IPS-NIHi7 (cell line): ENCODE measurements at regions not wholly inside any gene's neighbourhood (a gene's known extent, or its start where the extent isn't known, plus 50 kb on each side); places are given as distances from the start of the nearest gene placed in this dataset.
A peak's percentile ranks its signal among the peaks of the same experiment; 100 is the strongest.

Experiments
- DNase-seq: peaks from one replicate; pipeline ENCODE4 v3.0.0; 2012; ENCODE audit warnings: mixed read lengths; ENCODE audit errors: extremely low spot score

DNA sequence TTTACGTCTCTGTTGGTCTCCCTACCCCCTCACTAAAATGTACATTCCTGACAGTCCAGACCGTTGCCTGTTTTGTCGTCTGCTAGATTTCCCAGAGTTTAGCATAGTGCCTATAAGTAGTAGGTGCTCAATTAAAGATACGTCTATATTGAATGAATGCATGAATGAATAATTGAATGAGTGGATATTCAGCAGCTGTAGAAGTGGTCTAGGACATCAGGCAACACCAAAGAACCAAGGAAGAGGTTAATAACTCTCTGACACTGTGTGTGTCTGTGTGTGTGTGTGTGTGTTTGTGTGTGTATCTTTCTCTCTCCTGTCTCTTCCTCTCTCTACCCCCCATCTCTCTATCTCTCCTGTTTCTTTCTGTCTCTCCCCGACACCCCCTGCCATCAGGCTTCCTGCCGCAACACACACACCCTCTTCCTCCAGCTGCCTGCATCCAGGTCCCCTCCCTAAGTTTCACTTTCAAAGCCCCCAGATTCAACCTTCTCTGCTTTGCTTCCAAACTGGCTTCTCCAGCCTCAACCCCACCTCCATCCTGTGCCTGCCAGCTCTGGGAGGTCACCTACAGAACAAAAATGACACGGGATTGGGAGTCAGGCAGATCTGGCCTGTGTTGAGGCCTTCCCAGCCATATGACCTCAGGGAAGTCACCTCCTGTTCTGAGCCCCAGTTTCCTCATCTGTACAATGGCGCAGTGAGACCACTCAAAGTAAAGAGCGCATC, 119.9 kb upstream of the NCOR2 start:
- DNase-seq = no peak

DNA sequence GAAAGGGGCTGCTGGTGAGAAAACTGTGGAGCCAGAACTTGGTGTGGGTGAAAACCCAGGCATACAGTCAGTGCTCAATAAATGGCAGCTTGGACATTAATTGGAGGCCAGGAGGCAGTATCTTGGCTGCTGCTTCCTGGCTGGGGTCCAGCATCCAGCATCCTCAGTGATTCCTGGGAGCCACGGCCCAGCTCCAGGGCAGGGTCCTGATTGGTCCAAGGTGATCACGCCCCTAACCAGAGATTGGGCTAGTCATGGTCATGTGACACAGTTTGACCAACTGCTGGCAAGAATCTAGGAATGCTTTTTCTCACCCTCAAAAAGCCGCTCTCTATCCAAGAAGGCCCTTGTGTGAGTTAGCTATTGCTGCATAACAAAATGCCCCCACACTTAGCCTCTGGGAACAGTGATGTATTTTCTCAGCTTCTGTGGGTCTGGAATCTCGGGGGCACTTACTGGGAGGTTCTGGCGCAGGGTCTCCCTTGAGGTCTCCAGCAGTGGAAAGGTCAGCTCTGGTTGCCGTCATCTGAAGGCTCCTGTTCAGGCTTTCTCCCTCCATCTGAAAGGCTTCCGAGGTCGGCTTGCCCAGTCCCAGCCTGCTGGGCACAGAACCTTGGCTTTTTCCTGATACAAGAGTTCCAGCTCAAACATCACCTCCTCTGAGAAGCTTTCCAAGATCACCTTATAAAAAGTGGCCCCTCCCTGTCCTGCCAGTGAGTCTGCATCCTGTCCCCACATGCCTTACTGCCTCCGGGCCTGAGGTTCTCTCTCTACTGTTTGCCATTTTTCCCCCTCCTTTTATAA, 119.2 kb upstream of the NCOR2 start:
- no peak for DNase-seq

DNA sequence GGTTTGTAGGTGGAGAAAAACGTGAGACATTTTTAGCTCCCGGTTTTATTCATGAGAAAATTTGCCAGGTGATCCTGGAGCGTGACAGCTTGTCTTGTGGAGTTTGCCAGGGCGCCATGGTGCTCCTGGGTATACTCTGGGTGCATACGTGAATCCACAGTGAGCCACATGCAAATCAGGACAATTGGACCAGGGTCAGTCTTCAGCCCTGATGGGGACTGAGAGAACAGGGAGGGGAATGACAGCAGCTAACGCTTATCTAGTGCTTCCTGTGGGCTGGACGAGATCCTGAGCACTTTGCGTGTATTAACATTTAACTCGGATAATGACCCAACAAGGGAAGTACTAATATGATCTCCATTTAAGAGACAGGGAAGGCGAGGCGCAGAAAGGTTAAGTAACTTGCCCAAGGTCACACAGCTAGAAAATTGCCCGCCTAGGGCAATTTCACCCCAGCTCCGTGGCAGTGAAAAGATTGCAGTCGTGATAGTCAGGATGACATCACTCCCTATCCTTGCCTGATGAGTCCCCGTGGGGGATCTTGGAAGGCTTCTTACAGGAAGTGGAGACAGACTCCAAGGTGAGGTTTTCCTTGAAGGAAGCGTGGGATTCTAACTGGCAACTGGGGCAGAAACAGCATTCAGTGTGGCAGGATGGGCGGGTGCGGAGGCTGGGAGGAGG, 118.4 kb upstream of the NCOR2 start:
- DNase-seq = no peak

DNA sequence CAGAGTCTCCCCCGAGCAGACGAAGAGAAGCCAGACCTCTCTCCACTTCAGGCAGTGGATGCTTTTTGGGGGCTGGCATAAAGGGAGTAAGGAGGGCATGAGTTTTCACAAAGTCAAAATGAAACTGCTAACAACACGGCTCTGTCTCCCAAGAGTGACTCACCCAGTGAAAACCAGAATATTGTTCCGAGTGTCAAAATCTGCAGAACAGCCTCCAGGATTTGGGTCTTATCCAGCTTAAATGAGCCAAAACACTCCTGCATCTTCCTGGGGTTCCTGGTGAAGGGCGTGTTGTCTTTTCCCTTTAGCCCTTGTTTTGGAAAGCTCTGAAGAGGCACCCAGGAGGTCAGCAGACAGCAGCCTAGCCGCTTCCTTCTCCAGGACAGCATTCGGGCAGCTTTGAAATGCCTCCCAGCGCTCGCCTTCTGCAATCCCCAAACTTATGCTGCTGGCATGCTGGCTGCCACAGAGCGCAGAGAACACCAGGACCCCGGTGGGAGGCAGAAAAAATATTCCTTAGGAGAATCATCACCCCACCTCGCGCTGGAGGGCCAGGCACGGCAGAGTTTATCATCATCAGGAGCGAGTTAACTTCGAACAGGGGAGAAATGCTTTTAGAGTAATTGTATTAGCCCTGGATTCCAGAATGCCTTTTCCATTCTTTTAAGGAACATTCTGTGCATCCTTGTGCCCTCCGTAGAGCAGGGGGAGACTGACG, 117.7 kb upstream of the NCOR2 start:
- no peak for DNase-seq

DNA sequence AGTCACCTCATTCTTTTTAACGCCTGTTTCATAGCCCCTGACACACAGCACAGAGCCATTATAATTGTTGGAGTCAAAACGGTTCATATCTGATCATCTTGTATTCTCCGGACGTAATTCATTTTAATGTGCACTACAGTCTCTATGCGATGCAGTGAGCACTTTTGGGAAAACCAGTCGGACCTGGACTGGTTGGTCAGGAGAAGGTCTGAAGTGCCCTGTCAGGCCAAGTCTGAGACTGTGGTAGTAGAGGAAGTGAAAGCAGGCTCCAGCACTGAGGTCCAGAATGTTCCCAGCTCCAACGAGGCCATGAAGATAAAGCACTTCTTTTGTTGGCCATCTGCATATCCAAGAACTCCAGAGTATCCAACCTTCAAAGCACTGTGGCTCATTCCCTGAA, 117.1 kb upstream of the NCOR2 start:
- DNase-seq = no peak

DNA sequence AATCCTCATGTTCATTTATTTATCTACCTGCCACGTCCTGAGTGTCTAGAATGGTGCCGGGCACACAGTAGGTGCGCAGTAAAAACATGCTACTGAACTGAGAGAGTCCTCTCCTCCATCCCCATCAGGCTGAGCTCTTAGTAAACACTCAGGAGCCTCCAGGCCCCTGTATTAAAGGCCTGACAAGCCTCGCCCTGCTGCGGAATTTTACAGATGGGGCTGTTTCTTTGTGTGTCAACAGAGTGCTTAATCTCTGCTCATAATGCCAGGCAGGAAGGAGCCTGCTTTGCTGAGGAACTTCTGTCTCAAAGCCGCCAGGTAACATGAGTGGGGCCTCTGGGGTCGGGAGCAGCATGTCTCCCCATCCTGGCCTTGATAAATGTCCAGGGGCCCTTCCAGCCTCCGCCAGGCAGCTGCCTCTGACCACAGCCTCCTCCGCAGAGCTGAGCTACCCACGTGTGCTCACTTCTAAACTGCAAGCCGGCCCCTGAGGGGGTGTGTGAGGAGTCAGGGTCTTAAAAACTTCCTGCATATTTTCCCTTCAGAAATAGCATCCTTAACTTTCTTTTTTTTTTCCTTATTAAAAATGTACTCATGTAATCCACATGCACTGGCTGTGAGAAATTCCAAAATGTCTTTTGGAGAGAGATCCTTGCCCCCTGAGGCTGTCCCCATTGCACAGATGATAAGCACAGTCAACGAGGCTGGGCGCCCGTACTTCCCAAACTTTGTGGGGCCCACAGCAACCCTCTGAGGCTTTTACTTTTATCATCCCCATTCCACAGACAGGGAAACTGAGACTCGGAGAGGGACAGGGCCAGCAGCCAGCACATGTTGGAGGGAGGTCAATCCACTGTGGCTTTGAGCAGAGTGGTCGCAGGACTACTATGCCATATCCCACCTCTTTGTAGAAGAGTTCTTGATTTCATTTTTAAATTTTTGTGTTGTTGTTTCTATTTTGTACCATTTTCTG, 116.0 kb upstream of the NCOR2 start:
- DNase-seq = no peak

DNA sequence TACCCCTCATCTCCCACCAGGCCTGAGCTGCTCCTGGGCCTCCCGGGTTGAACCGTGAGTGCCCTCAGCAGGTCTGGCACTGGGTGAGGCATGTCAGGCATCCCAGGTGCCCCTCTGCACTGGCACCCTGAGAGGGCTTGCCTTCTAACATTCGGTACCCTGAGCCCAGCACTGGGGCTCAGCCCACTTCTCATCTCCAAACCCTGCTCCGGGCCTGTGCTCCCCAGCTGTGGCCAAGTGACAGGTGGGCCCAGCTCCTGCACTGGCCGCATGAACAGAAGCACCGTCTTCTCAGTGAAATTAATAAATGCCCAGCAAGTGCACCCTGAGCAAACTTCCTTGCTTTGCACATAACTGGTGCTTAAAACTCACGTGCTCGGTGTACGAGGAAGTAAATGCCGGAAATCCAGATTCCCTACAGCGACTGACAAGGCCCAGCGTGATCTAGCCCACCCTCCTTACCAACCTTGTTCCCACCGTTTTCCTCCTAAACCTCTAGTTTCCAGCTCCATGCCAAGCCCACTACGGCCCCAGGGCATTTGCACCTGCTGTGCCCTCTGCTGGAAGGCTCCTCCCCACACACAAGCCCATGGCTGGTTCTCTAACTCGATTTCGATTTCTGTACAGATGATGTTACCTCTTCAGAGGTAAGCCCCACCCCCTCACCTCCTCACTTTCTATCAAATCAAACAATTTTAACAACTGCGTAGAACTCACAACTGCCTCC, 115.2 kb upstream of the NCOR2 start:
- DNase-seq = no peak

DNA sequence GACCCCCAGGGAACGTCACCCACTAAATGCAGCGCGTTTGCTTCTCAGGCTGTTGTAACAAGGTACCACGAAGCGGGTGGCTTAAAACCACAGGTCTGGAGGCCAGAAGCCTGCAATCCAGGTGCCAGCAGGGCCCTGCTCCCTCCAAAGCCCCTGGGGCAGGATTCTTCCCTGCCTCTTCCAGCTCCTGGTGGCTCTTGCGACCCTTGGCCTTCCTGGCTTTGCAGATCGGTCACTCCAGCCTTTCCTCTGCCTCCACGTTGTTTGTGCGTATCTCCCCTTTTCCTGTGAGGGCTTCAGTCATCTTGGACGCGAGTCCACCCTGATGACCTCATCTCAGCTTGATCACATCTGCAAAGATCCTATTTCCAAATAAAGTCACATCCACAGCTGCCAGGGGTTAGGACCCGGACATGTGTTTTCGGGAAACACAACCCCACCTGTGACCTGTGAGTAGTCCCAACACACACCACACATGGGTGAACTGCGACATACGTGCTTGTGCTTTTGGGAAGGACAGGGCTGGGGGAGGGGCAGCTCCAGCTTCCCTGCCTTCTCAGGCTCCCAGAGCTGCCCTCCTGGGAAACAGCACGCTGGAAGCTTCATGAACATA, 114.5 kb upstream of the NCOR2 start:
- DNase-seq = no peak

DNA sequence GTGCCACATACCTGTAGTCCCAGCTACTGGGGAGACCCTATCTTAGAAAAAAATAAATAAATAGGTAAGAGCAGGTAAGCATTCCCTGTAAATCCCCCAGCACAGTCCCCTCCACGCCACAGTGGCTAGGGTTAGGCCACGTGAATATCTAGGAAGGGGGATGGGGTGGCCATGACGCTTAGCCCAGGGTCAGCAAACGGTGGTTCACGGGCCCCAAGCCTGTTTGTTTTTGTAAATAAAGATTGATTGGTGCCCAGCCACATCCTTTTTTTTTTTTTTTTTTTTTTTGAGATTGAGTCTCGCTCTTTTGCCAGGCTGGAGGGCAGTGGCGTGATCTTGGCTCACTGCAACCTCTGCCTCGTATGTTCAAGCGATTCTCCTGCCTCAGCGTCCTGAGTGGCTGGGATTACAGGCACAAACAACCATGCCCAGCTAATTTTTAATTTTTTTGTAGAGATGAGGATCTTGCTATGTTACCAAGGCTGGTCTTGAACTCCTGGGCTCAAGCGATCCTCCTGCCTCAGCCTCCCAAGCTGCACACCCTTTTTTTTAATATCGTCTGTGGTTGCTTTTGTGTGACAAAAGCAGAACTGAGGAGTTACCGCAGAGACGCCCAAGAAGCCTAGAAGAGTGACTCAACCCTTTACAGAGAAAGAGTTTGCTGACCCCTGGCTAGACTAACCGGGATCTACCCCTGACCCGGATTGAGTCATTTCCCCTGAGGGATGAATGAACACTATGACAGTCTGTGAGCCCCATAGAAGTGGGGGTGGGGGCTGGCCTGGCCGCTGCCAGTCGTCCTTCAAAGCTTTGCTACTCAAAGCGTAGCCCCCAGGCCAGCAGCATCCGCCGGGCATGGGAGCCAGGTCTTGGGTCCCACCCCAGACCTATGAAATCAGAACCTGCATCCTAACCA, 113.7 kb upstream of the NCOR2 start:
- DNase-seq = peak; percentile 84

DNA sequence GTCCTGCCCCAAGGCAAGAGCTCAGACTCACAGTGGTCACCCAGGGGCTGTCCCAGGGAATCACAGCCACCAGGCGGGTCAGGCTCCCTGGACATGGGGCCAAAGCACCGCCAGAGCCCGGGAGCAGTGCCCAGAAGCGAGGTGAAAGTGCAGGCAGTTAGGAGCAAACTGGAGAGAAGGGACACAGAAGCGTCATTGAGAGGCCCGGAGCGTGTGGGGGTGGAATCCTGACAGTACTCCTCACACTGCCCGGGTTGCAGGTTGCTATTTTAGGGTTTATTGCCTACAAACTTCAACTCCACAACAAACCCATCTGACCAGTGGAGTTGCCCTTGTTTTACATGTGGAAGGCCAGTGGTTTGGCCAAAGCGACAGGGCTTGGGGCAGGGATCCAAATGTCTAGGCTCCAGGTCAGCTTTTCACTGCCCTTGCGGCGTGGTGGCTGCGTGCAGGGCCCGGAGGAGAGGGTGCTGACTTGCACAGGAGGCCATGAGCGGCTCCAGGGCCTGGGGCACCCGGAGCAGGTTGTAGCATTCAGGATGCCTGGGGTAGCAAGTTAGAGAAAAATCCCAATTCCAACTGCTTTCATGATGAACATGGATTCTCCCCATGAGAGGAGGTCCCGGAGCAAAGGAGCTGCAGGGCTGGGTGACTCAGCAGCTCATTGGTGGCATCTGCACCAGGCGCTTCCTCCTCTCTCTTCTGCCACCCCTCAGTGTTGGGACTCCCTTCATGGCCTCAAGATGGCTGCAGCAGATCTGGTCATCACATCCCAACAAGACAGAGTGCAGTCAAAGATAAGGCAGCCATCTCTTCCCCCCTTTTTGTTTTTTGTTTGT, 112.3 kb upstream of the NCOR2 start:
- no peak for DNase-seq

DNA sequence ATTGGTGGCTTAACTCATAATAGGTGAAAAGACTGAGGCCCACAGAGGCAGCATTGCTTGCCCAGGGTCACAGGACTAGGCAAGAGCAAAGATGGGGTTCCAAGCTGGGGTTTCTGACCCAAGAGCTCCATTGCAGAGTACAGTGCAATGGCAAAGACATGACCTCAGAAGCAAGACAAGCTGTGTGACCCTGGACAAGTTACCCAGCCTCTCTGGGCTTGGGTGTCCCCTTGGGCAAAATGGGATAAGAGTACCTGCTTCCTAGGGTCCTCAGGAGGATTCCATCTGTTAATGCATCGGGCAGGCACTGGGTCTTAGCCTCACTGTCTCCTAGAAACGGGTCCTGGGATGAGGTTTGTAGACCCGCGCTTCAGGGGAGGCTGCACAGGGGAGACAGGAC, 111.6 kb upstream of the NCOR2 start:
- no peak for DNase-seq

DNA sequence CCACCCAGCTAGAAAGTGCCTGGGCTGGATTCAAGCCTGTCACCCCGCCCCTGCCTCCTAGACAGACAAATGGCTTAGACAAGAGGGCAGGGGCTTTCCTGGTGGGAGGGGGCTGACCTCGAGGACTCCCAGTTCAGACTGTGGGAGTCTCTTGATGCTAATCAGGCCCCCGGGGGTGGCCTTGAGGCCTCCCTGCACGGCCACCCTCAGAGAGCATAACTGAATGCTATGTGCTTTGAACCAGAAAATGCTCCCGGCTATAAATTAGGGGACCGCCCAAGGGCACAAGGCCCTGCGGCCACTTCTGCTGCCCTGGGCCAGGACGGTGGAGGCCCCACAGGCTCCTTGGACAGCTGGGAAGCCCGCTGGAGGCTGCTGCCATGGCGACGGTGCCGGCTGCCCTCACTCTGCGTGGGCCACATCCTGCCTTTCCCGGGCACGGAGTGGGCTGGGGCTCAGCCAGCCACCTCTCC, 111.0 kb upstream of the NCOR2 start:
- DNase-seq = no peak

DNA sequence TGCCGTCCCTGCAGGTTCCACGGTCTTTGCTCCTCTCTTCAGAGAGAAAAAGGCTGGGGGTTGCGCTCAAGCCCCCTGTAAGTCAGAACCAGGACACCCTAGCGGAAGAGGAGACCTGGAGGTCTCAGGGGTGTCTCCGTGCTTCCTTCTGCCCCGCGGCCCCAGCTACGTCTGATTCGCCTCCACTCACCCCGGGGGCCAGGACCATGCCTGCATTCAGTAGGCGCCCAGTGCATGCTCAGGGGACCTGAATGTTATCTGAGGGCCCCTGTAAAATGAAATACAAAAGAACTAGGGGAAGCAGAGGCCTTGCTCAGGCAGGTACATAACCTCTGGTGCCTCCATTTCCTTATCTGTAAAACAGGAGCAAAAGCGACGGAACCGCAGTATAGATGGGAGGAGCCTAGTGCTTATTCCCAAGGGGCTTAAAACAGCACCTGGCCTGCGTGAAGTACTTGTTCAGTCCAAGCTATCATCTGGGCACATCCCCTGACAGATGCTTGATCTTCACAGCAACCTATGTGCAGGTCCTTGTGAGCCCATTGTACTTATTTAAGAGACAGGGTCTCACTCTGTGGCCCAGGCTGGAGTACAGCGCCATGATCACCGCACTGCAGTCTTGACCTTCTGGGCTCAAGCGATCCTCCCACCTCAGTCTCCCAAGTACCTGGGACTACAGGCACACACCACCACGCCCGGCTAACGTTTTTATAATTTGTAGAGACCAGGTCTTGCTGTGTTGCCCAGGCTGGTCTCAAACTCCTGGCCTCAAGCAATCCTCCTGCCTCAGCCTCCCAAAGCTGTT, 110.3 kb upstream of the NCOR2 start:
- no peak for DNase-seq

DNA sequence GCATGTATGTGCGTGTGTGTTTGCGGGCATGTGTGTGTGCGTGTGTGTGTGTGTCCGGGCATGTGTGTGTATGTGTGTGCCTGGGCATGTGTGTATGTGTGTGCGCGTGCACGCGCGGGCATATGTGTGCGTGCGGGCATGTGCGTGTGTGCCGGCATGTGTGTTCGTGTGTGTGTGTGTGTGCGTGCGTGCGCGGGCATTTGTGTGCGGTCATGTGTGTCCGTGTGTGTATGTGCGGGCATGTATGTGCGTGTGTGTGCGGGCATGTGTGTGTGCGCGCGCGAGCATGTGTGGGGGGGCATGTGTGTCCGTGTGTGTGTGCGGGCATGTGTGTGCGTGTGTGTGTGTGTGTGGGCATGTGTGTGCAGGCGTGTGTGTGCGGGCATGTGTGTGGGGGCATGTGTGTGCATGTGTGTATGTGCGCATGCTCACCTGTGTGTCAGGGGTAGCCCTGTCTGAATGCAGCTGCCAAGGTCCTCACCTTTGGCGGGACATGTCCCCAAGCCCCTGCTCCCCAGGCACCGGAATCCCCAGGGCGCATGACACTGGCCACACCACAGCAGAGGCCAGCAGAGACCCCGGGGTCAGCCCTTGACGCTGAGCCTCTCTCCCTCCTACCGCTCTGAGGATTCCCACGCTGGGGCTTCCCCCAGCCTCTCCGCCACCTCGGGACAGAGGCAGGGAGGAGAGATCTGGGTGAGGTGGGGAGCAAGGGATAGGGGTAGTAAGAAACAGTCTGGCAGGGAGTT, 109.5 kb upstream of the NCOR2 start:
- no peak for DNase-seq

DNA sequence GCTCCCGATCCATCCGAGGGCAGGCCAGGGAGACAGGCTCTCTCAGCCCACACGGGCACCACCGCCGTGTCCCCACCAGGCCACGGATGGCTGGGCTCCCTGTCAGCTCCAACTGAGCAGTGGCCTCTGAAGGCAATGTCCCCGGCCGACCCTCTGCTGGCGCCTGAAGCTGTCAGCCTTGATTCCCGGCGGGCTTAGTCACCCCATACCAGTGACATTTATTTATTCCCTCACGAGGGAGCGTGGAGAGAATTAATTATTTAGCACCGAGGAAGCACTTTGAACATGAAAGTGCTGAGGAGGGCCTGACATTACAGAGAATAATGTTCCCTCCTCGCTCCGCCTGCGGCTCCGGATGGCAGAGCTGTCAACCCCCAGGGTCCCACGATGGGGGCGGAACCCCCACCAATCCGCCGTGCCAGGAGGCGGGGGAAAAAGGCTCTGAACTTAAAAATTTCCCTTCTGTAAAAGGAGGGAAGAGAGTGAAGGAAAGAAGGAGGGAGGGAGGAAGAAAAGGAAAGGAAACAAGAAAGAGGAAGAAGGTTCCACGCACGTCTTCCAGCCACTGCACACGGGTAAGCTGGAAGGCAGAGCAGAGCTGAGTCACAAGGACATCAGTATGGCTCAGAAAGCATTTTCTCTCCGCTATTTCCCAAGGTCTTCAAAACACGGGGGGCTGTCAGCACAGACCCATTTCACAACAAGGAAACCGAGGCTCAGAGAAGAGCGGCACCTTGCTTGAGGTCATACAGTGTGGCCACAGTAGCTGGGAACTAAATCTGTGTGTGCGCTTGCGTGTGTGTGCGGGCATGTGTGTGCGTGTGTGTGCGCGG, 108.7 kb upstream of the NCOR2 start:
- DNase-seq = no peak
